Epithelial cell of proximal tubule (primary cell): ENCODE measurements at regions not wholly inside any gene's neighbourhood (a gene's known extent, or its start where the extent isn't known, plus 50 kb on each side); places are given as distances from the start of the nearest gene placed in this dataset.

Experiments
- DNase-seq: peaks from one replicate; pipeline ENCODE4 v3.0.0-alpha.2; 2011; ENCODE audit warnings: low read depth
- H3K4me3 ChIP-seq: 2 replicates; pipeline ENCODE4 v1.5.1; 2011; ENCODE audit warnings: low read depth, mild to moderate bottlenecking, low read length
- CTCF ChIP-seq: conservative IDR thresholded peaks from 2 replicates; pipeline ENCODE4 v1.5.1; 2012; ENCODE audit warnings: low read depth, mild to moderate bottlenecking, low read length

- no peak for TF ChIP-seq CTCF
- H3K4me3 ChIP-seq, result no peak overlapping the region
- no peak for DNase-seq
These were observed 358.8 kb upstream of the ADAMTS16 start for GRCh38 chr5:4781299-4781698.

GRCh38 chr5:4785971-4786370, 354.2 kb upstream of the ADAMTS16 start:
- no peak overlapping the region for H3K4me3 ChIP-seq
- TF ChIP-seq CTCF, result no peak
- DNase-seq, result no peak

- no peak overlapping the region for H3K4me3 ChIP-seq
- TF ChIP-seq CTCF, result no peak
- no peak for DNase-seq
These were observed 342.7 kb upstream of the ADAMTS16 start for GRCh38 chr5:4797445-4797844.

- no peak overlapping the region for H3K4me3 ChIP-seq
- peak; percentile 6 for DNase-seq
- TF ChIP-seq CTCF, result no peak
These were observed 338.1 kb upstream of the ADAMTS16 start for GRCh38 chr5:4802044-4802443.

- no peak for TF ChIP-seq CTCF
- no peak for DNase-seq
- no peak overlapping the region for H3K4me3 ChIP-seq
These were observed 335.3 kb upstream of the ADAMTS16 start for GRCh38 chr5:4804691-4805360.

GRCh38 chr5:4815002-4815401, 325.1 kb upstream of the ADAMTS16 start:
- no peak for DNase-seq
- no peak for TF ChIP-seq CTCF
- no peak overlapping the region for H3K4me3 ChIP-seq

- DNase-seq, result no peak
- TF ChIP-seq CTCF, result no peak
- no peak overlapping the region for H3K4me3 ChIP-seq
These were observed 322.4 kb upstream of the ADAMTS16 start for GRCh38 chr5:4817767-4818166.
